Vagina (tissue), 2 donors: ENCODE measurements at regions not wholly inside any gene's neighbourhood (a gene's known extent, or its start where the extent isn't known, plus 50 kb on each side); places are given as distances from the start of the nearest gene placed in this dataset.

Experiments
- CTCF ChIP-seq, 3 experiments: fragments of 450-650 bp in 2 of 3; fragments of 200-600 bp in 1 of 3; sonication (generic) in 1 of 3; IDR thresholded peaks; one replicate each; pipeline ENCODE4 v1.5.1; 2017 to 2019; ENCODE audit warnings: antibody characterized with exemption in 3 of 3, mild to moderate bottlenecking in 2 of 3, moderate library complexity in 2 of 3
- POLR2A ChIP-seq, 2 donors: fragments of 450-650 bp; IDR thresholded peaks; one replicate each; pipeline ENCODE4 v1.6.1; 2017; ENCODE audit warnings: antibody characterized with exemption in 2 of 2, mild to moderate bottlenecking in 2 of 2, moderate library complexity in 2 of 2

- no peak for TF ChIP-seq POLR2A (IDR thresholded peaks at IDR 0.05)
- no peak for TF ChIP-seq CTCF (IDR thresholded peaks at IDR 0.05)
Observed at GRCh38 chr1:204001166-204001901, 71.6 kb upstream of the SOX13 start.
